CD4-positive, alpha-beta T cell treated with Interleukin-2 at 100 ng/mL for 4 hours (primary cell): ENCODE measurements at regions not wholly inside any gene's neighbourhood (a gene's known extent, or its start where the extent isn't known, plus 50 kb on each side); places are given as distances from the start of the nearest gene placed in this dataset.

ENCODE experiments used
- DNase-seq: peaks from one replicate; pipeline ENCODE4 v3.0.0-alpha.2; 2020; ENCODE audit warnings: low spot score

GRCh38 chr1:82445827-82446226 is 645.1 kb downstream of the ADGRL2 start:
- DNase-seq: no peak

GRCh38 chr1:82445132-82445531 is 644.4 kb downstream of the ADGRL2 start:
- no peak for DNase-seq

- no peak for DNase-seq
Measured at GRCh38 chr1:82441402-82441801, 640.7 kb downstream of the ADGRL2 start.

GRCh38 chr1:82423174-82423815 is 622.6 kb downstream of the ADGRL2 start:
- no peak for DNase-seq

GRCh38 chr1:82421782-82422181 is 621.0 kb downstream of the ADGRL2 start:
- DNase-seq: no peak

GRCh38 chr1:82420584-82420983 is 619.9 kb downstream of the ADGRL2 start:
- no peak for DNase-seq

GRCh38 chr1:82411605-82412004 is 610.9 kb downstream of the ADGRL2 start:
- no peak for DNase-seq

GRCh38 chr1:82405333-82405732 is 604.6 kb downstream of the ADGRL2 start:
- no peak for DNase-seq

- DNase-seq: no peak
Measured at GRCh38 chr1:82401116-82401515, 600.4 kb downstream of the ADGRL2 start.

- DNase-seq: no peak
Measured at GRCh38 chr1:82400521-82400920, 599.8 kb downstream of the ADGRL2 start.

GRCh38 chr1:82399093-82399492 is 598.4 kb downstream of the ADGRL2 start:
- no peak for DNase-seq

GRCh38 chr1:82398357-82398756 is 597.6 kb downstream of the ADGRL2 start:
- no peak for DNase-seq

- no peak for DNase-seq
Measured at GRCh38 chr1:82395440-82395839, 594.7 kb downstream of the ADGRL2 start.

GRCh38 chr1:82392946-82393345 is 592.2 kb downstream of the ADGRL2 start:
- DNase-seq: no peak

- no peak for DNase-seq
Measured at GRCh38 chr1:82392513-82392912, 591.8 kb downstream of the ADGRL2 start.

- no peak for DNase-seq
Measured at GRCh38 chr1:82391712-82392111, 591.0 kb downstream of the ADGRL2 start.

- no peak for DNase-seq
Measured at GRCh38 chr1:82390627-82391026, 589.9 kb downstream of the ADGRL2 start.

GRCh38 chr1:82388679-82389078 is 587.9 kb downstream of the ADGRL2 start:
- DNase-seq: no peak

GRCh38 chr1:82387012-82387366 is 586.3 kb downstream of the ADGRL2 start:
- no peak for DNase-seq

GRCh38 chr1:82386365-82387011 is 585.8 kb downstream of the ADGRL2 start:
- DNase-seq: no peak

GRCh38 chr1:82384776-82385175 is 584.0 kb downstream of the ADGRL2 start:
- DNase-seq: no peak

GRCh38 chr1:82377201-82377884 is 576.6 kb downstream of the ADGRL2 start:
- DNase-seq: no peak

GRCh38 chr1:82373710-82374109 is 573.0 kb downstream of the ADGRL2 start:
- DNase-seq: no peak
